Small intestine (tissue), 7 donors: ENCODE measurements at regions not wholly inside any gene's neighbourhood (a gene's known extent, or its start where the extent isn't known, plus 50 kb on each side); places are given as distances from the start of the nearest gene placed in this dataset.
"Not testable (repeated sequence)": the region's sequence is repeated elsewhere in the genome, so short reads cannot be mapped to it uniquely, and the experiment has no call there.

Experiments
- DNase-seq, 2 donors: peaks; one replicate each; pipeline versions ENCODE4 v3.0.0 to v3.0.0-alpha.2; 2013
- FAIRE-seq: peaks from 2 replicates; lab custom pipeline; 2012; peaks lifted over from hg19 to GRCh38; lab: Jason Lieb, UNC
- H3K27ac ChIP-seq, 3 donors: one replicate each; pipeline ENCODE4 v1.5.1; 2013; ENCODE audit warnings: low read length in 2 of 3, mild to moderate bottlenecking in 2 of 3, control low read depth in 1 of 3, inconsistent platforms in 1 of 3, low read depth in 1 of 3, moderate library complexity in 1 of 3
- H3K27me3 ChIP-seq, 3 donors: one replicate each; pipeline ENCODE4 v1.6.1; 2013; ENCODE audit warnings: low read length in 3 of 3, inconsistent platforms in 1 of 3; ENCODE audit not compliant: control insufficient read depth in 3 of 3, insufficient read depth in 3 of 3
- H3K36me3 ChIP-seq, 3 donors: one replicate each; pipeline ENCODE4 v1.6.1; 2013; ENCODE audit warnings: low read length in 3 of 3, inconsistent platforms in 1 of 3, low read depth in 1 of 3, mild to moderate bottlenecking in 1 of 3, moderate library complexity in 1 of 3; ENCODE audit not compliant: control insufficient read depth in 3 of 3, insufficient read depth in 2 of 3
- H3K4me1 ChIP-seq, 3 donors: one replicate each; pipeline ENCODE4 v1.6.1; 2013; ENCODE audit warnings: low read length in 2 of 3, inconsistent platforms in 1 of 3, low read depth in 1 of 3, mild to moderate bottlenecking in 1 of 3, moderate library complexity in 1 of 3; ENCODE audit not compliant: control insufficient read depth in 3 of 3, insufficient read depth in 2 of 3
- H3K4me3 ChIP-seq, 3 donors: one replicate each; pipeline ENCODE4 v1.5.1; 2013; ENCODE audit warnings: low read length in 3 of 3, control low read depth in 1 of 3, inconsistent platforms in 1 of 3, low read depth in 1 of 3, mild to moderate bottlenecking in 1 of 3, moderate library complexity in 1 of 3
- H3K9me3 ChIP-seq, 2 donors: one replicate each; pipeline ENCODE4 v1.6.1; 2013; ENCODE audit warnings: low read depth in 1 of 2, low read length in 1 of 2; ENCODE audit not compliant: control insufficient read depth in 2 of 2, insufficient read depth in 1 of 2
- WGBS, 3 donors: extraction: QIAGEN DNeasy Blood & Tissue Kit; methylation state at CpG; one replicate each; pipeline ENCODE4 v1.1.7; 2013; 5-methylcytosine and 5-hydroxymethylcytosine counted together
- donor health status: healthy with polysubstance abuse.
- donor health status: control.
- donor health status: control.
- donor health status: Bipolar disorder and iron deficiency.
- donor health status: healthy.

DNA sequence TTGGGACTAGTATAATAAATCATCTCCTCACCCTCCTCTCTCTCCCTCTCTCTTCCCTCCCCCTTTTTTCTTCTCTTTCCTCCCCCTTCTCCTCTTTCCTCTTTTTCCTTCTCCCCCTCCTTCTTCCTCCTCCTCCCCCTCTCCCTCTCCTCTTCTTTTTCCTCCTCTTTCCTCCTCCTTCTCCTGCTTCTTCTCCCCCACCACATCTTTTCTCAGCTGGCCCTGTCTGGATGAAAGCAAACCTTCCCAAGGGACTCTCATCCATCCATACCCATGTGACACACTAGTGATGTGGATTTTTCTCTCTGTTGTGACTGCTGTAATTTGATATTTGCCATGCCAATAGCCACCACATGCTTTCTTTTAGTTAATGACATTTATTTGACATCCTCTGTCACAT, 127.2 kb downstream of the EBLN2 start:
- no peak overlapping the region for H3K4me3 ChIP-seq
- no peak overlapping the region for H3K27ac ChIP-seq
- H3K36me3 ChIP-seq, result no peaks in the 10 kb centered on the region
- H3K4me1 ChIP-seq, result no peaks in the 10 kb centered on the region
- peaks cover 0 to 6% of the 10 kb centered on the region in 2 donors for H3K9me3 ChIP-seq
- DNase-seq (no peak), FAIRE-seq (no peak)
- no peaks in the 10 kb centered on the region for H3K27me3 ChIP-seq

DNA sequence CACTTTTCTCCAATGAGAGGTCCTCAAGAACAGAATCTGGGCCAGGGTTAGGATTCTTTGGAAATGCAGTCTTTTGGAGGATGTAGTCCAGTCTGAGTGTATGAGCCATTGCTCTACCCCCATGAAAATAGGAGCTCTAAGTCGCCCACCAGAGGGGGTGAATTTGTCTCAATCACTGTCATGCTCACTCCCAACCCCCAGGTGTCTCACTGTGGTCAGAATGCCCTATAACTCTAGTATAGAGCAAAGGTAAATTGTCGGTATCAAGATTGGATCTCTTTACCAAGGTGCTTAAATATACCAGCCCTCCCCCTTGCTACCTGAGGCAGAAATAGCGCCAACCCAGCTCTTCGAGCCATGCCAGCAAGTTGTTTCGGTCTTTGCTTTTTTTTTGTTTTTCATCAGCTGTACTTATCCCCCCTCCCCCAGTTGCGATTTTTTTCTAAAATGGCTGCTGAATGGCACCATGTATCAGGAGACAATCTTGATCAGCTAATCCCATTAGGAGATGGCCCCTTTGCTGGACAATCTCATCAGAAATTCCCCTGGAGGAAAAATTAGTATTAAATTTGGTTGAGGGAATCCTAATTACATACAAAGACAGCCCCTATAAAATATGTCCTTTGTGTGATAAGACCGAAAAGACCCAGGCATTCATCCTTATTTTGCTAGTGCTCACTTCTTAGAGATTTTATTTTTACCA, 130.7 kb downstream of the EBLN2 start:
- Histone ChIP-seq H3K9me3 (peaks cover 0 to 6% of the 10 kb centered on the region in 2 donors), H3K27ac (no peak overlapping the region), H3K36me3 (no peaks in the 10 kb centered on the region), H3K4me1 (no peaks in the 10 kb centered on the region), H3K4me3 (no peak overlapping the region), H3K27me3 (no peaks in the 10 kb centered on the region)
- FAIRE-seq, result no peak
- DNase-seq, result peak in 1 of 2 donors; percentile 6
- 68 to 81% (median 78%) methylated on average over 7 of the region's 7 CpGs for WGBS, 3 donors

DNA sequence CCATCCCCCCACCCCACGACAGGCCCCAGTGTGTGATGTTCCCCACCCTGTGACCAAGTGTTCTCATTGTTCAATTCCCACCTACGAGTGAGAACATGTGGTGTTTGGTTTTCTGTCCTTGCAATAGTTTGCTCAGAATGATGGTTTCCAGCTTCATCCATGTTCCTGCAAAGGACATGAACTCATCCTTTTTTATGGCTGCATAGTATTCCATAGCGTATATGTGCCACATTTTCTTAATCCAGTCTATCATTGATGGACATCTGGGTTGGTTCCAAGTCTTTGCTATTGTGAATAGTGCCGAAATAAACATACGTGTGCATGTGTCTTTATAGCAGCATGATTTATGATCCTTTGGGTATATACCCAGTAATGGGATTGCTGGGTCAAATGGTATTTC, 132.5 kb downstream of the EBLN2 start:
- H3K9me3 ChIP-seq, H3K27me3 ChIP-seq, FAIRE-seq, DNase-seq, H3K4me3 ChIP-seq, H3K36me3 ChIP-seq, H3K27ac ChIP-seq, H3K4me1 ChIP-seq: not testable (repeated sequence)
- WGBS, 3 donors, result 81 to 88% (median 86%) methylated on average over 5 of the region's 5 CpGs

DNA sequence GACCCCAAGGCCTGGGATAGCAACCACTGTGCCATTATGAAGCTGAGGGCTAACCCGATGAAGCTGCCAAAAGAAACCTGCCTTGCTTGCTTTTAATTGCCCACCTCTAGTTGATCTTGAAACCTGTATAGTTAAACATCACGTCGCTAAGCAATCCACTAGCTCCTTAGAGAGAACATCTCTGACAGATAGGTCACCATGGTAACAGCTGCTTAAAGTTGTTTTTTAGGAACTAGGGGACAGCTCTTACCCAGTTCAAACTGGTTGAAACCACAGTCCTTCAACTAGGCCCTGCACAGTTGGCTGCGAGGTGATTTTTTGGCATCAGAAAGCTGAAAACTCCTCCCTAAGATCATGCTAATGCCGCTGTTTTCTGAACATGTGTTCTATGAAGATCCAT, 135.7 kb downstream of the EBLN2 start:
- WGBS, 3 donors, result 89 to 90% (median 90%) methylated on average over 5 of the region's 5 CpGs
- Histone ChIP-seq H3K4me1 (no peaks in the 10 kb centered on the region), H3K27me3 (no peaks in the 10 kb centered on the region), H3K9me3 (peaks cover 0 to 6% of the 10 kb centered on the region in 2 donors), H3K36me3 (no peaks in the 10 kb centered on the region), H3K4me3 (no peak overlapping the region), H3K27ac (no peak overlapping the region)
- DNase-seq (no peak), FAIRE-seq (no peak)

DNA sequence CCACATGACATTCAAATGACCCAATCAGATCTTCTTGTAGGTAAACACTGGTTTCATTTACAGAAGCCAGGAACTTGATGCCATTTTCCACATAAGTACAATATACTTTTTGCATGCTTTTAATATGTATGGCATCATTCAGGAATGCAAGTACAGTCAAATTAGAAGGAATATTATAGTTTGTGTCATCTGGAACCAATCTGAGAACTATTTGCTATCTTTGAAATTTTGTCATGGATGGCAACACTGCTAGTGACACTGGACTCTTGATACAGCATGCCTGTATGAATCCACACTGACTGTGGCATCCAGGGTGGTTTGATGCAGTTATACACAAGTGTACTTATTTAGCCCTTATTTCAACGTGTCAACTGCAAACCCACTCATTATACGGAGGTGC, 141.6 kb downstream of the EBLN2 start:
- Histone ChIP-seq H3K4me3 (no peak overlapping the region), H3K27ac (no peak overlapping the region), H3K9me3 (no peaks in the 10 kb centered on the region), H3K36me3 (no peaks in the 10 kb centered on the region), H3K27me3 (no peaks in the 10 kb centered on the region), H3K4me1 (no peaks in the 10 kb centered on the region)
- 62 to 67% (median 64%) methylated on average over 2 of the region's 2 CpGs for WGBS, 3 donors
- no peak for FAIRE-seq
- DNase-seq, result no peak

DNA sequence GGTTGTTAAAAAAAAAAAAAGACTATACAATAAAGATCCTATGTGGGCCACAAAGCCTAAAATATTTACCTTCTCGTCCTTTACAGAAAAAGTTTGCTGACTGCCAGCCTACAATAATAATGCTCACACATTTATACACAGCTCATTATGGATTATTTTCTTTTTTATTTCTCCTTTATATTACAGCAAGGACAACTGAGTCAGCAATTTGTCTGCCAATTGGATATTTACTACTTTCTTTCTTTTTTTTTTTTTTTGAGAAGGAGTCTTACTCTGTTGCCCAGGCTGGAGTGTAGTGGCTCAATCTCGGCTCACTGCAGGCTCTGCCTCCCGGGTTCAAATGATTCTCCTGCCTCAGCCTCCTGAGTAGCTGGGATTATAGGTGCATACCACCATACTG, 142.2 kb downstream of the EBLN2 start:
- Histone ChIP-seq H3K36me3 (no peaks in the 10 kb centered on the region), H3K9me3 (no peaks in the 10 kb centered on the region), H3K4me3 (no peak overlapping the region), H3K4me1 (no peaks in the 10 kb centered on the region), H3K27me3 (no peaks in the 10 kb centered on the region), H3K27ac (no peak overlapping the region)
- DNase-seq (no peak), FAIRE-seq (no peak)
- WGBS, 3 donors, result 85 to 94% (median 90%) methylated on average over 3 of the region's 3 CpGs

DNA sequence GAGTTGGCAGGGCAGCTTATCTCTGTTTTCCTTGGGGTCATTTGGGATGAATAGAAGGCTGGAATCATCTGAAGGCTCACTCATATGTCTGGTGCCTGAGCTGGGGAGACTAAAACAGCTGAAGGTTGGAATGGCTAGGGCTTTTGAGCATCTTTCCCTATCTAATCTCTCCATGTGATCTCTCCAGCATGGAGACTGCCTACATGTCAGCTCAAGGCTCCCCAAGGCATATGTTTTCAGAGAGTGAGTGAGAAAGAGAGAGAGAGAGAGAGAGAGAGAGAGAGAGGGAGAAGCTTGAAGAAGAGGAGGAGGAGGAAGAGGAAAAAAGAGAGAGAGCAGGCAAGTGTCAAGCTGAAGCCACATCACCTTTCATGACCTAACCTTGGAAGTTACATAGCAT, 143.4 kb downstream of the EBLN2 start:
- Histone ChIP-seq H3K27me3 (no peaks in the 10 kb centered on the region), H3K9me3 (no peaks in the 10 kb centered on the region), H3K36me3 (no peaks in the 10 kb centered on the region), H3K27ac (no peak overlapping the region), H3K4me3 (no peak overlapping the region), H3K4me1 (no peaks in the 10 kb centered on the region)
- DNase-seq (no peak), FAIRE-seq (no peak)

DNA sequence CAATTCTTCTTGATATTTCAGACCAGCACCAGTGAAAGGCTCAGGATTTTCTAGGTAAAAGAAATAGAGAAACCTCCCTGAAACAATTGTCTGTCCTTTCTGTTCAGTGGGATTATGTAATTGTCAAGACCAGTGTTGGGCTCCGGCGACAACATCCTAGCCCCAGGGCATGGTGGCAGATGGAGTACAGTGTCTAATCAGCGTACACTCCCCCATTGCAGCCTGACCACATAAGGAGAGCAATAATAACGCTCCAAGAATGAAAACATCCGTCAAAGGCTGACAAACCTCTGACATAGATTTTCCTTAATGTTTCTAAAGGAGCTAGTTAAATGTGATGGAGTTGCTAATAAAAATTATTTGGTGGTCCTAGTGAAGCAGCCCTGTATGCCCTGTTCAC, 144.6 kb downstream of the EBLN2 start:
- Histone ChIP-seq H3K27ac (no peak overlapping the region), H3K9me3 (no peaks in the 10 kb centered on the region), H3K27me3 (no peaks in the 10 kb centered on the region), H3K36me3 (no peaks in the 10 kb centered on the region), H3K4me3 (no peak overlapping the region), H3K4me1 (no peaks in the 10 kb centered on the region)
- DNase-seq (no peak), FAIRE-seq (no peak)
- 90 to 92% (median 90%) methylated on average over 5 of the region's 5 CpGs for WGBS, 3 donors

DNA sequence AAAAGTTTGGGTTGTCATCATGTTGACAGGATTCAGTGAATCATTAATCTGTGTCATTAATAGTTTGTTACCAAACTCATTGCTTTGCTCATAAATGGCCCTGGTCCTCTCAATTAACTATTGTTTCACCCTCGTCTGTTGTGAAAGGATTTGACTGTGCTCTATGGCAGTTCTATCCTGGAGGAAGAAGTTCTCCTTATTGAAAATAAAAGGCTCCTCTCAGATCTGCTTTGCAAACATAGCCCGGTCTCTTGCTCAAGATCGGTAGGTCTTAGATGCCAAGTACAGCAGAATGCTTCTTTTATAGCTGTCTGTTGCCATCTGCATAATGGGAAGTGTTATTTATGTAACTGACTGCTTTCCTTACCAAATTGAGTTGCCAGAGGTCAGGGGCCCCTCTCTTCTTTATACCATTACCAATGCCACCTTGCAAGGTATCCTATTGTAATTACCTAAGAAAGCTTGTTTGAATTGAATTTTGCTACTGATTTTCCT, 146.5 kb downstream of the EBLN2 start:
- Histone ChIP-seq H3K9me3 (no peaks in the 10 kb centered on the region), H3K4me3 (no peak overlapping the region), H3K36me3 (no peaks in the 10 kb centered on the region), H3K4me1 (no peaks in the 10 kb centered on the region), H3K27me3 (no peaks in the 10 kb centered on the region), H3K27ac (no peak overlapping the region)
- FAIRE-seq, result no peak
- DNase-seq, result no peak
- 66 to 81% (median 71%) methylated on average over 3 of the region's 3 CpGs for WGBS, 3 donors
